Nucleus accumbens (tissue), 56 donors: ENCODE measurements at regions not wholly inside any gene's neighbourhood (a gene's known extent, or its start where the extent isn't known, plus 50 kb on each side); places are given as distances from the start of the nearest gene placed in this dataset.
A peak's percentile ranks its signal among the peaks of the same experiment; 100 is the strongest.

Experiments used
- DNase-seq, 56 donors: peaks; one replicate each; lab custom pipeline; 2025; lab: John Stamatoyannopoulos, UW

- no peak for DNase-seq
Measured at GRCh38 chr2:70397186-70397585, 95.3 kb upstream of the FAM136A start.

DNA sequence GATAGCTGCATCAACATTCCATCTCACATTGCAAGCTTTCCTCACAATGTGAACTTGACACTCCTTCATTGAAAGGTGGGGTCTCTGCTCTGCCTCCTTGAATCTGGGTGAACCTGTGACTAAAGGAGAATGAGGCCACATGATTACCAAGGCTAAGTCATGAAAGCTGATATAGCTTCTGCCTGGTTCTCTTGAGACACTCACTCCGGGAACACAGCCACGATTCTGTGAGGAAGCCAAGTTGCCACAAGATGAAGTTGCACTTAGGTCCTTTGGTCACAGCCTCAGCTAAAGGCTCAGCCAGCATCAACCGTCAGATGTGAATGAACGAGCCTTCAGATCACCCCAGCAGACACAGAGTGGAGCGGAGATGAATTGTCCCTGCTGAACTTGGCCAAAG lies 94.7 kb upstream of the FAM136A start:
- no peak for DNase-seq

DNA sequence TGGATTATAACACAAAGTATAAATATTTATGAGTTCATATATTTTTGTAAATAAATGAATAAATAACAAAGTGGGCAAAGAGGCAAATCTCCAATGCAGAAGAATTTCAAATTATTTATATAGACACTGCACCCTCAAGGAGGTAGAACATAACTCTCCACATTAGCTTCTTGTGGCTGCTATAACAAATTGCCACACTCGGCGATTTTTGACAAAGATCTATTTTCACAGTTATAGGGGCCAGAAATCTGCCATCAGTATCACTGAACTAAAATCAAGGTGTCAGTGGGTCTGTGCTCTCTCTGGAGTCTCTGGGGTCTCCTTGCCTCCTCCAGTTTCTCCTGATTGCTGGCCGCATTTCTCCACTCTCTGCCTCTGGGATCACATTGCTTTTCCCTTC lies 92.0 kb upstream of the FAM136A start:
- no peak for DNase-seq

DNA sequence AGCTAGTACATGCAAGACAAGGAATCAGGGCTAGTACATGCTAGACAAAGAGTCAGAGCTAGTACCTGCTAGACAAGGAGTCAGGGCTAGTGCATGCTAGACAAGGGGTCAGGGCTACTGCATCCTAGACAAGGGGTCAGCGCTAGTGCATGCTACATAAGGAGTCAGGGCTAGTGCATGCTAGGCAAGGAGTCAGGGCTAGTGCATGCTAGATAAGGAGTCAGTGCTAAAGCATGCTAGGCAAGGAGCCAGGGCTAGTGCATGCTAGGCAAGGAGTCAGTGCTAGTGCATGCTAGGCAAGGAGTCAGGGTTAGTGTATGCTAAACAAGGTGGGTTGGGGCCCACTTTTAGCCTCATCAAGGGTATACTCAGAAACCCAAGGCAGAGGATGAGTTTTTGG lies 90.1 kb upstream of the FAM136A start:
- no peak for DNase-seq

DNA sequence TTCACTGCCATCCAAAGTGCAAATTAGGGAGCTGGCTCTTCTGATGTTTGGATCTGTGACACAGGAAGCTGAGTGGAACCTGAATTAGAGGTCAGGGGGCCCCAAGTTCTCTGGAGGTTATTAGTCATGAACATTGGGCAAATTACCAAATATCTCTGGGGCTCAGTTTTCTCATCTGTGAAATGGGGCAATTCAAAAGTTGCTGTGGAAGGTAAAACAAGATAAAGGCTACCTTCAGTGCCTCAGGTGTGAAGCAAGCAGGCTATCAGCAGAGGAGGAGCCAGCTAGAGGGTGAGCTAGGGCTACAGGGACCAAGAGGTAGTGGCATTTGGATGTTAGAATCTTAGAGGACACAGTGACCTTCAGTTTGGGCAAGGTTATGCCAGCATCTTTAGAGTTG lies 89.4 kb upstream of the FAM136A start:
- DNase-seq, result no peak

DNA sequence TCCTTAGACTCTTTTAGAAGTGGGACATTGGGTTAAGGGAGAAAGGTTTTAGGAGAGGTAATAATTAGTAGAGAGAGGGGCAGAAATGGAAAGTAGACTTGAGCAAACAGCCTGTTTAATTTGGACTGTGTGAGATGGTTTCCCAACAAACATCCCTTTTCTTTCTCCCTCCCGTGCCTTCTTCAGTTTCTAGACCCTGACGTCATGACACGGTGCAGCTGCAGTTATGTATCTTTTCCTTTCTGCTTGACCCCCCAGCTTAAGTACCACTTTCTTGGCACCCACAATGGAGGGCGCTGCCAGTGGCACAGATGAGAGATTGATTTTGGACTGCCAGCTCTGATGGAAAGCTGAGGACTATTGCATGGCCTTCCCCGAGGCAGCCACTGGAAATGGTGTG lies 86.9 kb upstream of the FAM136A start:
- no peak for DNase-seq

- no peak for DNase-seq
Measured at GRCh38 chr2:70388128-70388527, 86.3 kb upstream of the FAM136A start.

DNA sequence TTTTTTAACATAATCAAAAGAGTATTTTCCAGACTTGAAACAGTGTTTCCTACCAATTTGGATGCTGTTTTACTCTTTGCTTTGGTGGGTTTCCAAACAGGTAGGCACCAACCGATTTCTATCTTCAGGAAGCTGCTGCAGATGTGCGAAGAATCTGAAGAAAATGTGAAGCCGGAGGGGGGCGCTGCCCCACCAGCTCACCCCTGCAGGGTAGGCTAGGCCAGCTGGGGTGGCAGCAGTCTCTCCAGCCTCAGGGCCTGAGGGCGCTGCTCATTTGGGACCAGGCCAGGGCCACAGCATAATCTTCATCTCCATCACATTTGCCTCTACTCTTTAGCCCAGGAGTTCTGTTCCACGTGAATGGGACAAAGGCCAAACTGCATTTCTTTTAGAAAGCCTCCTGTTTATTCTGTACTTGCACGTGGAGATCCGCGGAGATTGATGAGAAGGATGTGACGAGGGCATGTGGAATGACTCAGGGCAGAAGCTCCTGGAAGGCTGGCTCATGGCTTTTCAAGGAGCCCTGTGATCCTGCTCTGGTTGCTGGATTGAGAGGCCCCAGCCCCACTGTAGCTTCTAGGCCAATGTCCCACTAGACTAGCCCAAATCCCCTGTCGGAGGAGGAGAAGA lies 84.2 kb upstream of the FAM136A start:
- no peak for DNase-seq

DNA sequence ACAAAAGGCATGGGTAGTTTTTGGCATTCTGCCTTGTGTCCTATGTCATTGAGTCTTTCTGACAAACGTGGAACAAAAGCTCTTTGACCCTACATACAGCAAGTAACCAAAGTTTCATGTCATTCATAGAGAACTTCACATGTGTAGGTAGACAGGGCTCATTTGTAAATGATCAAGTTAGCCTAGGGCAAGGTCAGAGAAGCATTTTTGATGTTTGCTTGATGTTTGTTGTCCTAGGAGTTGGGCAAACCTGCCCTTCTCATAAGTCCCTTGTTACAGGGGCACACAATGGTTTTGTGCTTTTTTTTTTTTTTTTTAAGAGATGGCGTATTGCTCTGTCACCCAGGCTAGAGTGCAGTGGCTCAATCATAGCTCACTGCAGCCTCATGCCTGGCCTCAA lies 83.3 kb upstream of the FAM136A start:
- DNase-seq, result no peak

GRCh38 chr2:70381821-70382220 lies 80.0 kb upstream of the FAM136A start:
- no peak for DNase-seq

DNA sequence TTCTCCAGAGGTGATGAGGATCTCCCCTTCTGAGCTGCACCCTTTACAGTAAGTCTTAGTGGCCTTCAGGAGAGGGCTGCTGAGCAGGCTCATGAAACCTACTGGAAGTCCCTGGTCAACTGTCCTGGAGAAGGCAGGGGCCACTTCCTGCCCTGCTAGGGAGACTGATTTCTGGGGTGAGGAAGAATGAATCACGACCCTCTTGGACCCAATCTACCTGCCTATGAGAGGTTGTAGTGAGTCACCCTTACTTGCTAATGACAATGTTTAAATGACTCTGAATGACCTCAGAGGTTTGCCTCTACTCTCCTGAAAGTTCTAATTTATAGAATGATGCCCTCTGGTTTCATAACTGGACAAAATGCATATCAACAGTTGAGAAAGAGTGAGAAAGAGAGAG lies 79.4 kb upstream of the FAM136A start:
- DNase-seq, result no peak

GRCh38 chr2:70380621-70381020 lies 78.8 kb upstream of the FAM136A start:
- no peak for DNase-seq

DNA sequence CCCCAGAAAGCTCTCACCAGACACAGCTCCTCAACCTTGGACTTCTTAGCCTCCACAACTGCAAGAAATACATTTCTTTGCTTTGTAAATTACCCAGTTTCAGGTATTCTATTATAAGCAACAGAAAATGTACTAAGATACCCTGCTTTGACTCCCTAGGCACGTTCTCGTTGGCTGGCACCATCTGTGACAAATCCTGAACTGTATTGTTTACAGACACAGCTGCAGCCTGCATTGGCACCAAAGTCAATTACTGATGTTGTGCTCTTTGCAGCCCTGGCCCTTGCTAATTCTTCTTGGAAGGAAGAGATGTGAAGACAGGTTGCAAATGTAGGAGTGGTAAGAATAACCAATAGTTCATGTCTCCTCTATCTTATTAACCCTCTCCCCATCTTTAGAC lies 72.7 kb upstream of the FAM136A start:
- DNase-seq, result peak in 2 of 56 donors; percentile 3 to 9

GRCh38 chr2:70371753-70372152 lies 69.9 kb upstream of the FAM136A start:
- no peak for DNase-seq

DNA sequence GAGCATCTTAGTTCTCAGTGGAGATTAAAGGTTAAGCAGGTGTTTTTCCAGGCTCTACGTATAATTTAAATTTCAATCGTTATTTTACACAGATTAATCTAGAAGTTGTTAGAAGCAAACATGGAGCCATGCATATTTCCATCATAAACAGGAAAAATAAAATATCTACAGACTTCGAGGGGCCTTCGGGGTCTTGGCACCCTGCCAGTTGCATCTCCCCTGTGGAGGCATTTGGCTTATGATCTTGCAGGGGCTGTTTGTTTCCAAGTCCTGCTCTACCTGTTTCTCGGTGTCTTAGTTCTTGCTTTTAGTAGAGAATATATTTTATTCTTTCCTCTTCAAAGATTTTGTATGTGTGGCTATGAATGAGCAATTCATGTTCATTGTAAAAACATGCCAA lies 67.2 kb upstream of the FAM136A start:
- DNase-seq, result no peak

DNA sequence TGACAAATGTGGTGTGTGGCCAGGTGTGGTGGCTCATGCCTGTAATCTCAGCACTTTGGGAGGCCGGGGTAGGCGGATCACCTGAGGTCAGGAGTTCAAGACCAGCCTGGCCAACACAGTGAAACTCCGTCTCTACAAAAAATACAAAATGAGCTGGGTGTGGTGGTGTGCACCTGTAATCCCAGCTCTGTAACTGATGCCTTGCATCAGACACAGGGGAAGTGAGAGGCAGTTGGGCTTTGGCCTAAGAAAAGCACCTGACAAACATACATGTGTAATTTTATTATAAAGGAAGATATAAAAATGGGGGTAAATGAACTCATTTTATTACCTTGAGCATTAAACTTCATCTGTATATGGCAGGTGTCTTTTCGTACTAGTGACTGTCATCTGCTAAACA lies 66.7 kb upstream of the FAM136A start:
- no peak for DNase-seq

- no peak for DNase-seq
Measured at GRCh38 chr2:70367722-70368323, 66.0 kb upstream of the FAM136A start.

- DNase-seq, result no peak
Measured at GRCh38 chr2:70362661-70363060, 60.8 kb upstream of the FAM136A start.

GRCh38 chr2:70360661-70361270 lies 58.9 kb upstream of the FAM136A start:
- no peak for DNase-seq

DNA sequence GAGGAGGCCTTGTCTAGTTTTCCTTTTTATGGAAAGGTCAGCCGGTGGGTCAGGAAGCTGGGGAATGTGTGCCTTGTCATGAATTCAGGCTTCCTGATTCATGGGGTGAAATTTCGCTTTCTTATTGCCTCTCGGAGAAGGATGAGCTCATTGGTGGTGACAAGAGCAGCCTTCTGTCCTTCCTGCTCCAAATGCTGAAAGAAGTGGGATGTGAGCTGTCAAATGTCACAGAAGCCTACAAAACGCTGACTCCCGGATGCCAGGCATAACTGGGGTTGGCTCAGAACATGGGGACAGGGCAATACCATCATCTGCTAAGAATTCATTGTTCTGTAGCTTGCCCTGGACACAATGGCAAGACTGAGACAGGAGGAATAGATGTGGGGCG lies 55.8 kb upstream of the FAM136A start:
- no peak for DNase-seq

DNA sequence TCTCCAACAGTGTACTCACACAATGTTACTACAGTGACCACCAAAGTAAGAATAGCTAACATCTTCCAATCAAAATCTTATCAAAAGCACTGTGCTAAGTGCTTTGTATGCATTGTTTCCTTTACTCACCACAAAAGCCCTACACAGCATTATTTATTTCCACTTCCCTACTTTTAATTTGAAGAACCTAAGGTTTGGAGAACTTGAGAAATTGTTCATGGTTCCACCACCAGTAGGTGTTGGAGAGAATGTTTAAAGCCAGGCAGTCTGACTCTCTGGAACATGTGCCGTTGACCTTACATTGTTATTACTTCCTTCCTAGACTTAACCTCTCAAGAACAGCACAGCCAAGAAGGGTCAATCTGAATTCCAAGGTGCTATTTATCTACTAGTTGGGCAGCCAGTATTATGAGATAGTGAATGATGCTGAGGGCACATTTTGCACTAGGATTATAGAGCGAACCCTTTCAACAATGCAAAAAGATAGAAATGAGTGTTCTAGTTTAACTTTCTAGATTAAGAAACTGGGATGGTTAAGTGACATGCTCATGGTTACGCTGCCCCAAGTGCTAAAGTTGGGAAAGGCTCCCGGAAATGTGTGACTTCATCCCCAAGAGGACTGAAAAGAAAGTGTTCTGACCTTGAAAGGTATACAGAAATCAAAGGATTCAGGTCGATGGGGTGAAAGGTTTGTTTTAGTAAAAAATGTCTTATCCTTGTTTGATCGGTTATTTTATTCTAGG lies 55.2 kb upstream of the FAM136A start:
- DNase-seq, result no peak
